Smooth muscle cell (in vitro differentiated cells): ENCODE measurements at regions not wholly inside any gene's neighbourhood (a gene's known extent, or its start where the extent isn't known, plus 50 kb on each side); places are given as distances from the start of the nearest gene placed in this dataset.

ENCODE experiments used
- DNase-seq: peaks from one replicate; lab custom pipeline; 2025; ENCODE audit not compliant: unreplicated experiment; lab: John Stamatoyannopoulos, UW
- H2AFZ ChIP-seq: fragments of 200-600 bp; sonication (generic); 2 replicates; pipeline ENCODE4 v1.6.0; 2016; ENCODE audit warnings: antibody characterized with exemption, low read depth, mild to moderate bottlenecking
- H3F3A ChIP-seq: fragments of 200-600 bp; sonication (generic); 2 replicates; pipeline ENCODE4 v1.6.0; 2017; ENCODE audit warnings: antibody characterized with exemption, low read depth
- H3K27ac ChIP-seq: fragments of 200-600 bp; sonication (generic); 2 replicates; pipeline ENCODE4 v1.5.1; 2016; ENCODE audit warnings: low read depth, mild to moderate bottlenecking
- H3K27me3 ChIP-seq: fragments of 200-600 bp; sonication (generic); 2 replicates; pipeline ENCODE4 v1.6.1; 2016; ENCODE audit warnings: low read depth, mild to moderate bottlenecking
- H3K36me3 ChIP-seq: fragments of 200-600 bp; sonication (generic); 2 replicates; pipeline ENCODE4 v1.5.1; 2016; ENCODE audit warnings: low read depth
- H3K4me1 ChIP-seq: fragments of 200-600 bp; sonication (generic); 2 replicates; pipeline ENCODE4 v1.5.1; 2016; ENCODE audit warnings: low read depth
- H3K4me2 ChIP-seq: fragments of 200-600 bp; sonication (generic); 2 replicates; pipeline ENCODE4 v1.6.0; 2016; ENCODE audit warnings: mild to moderate bottlenecking
- H3K4me3 ChIP-seq: fragments of 200-600 bp; sonication (generic); 2 replicates; pipeline ENCODE4 v1.5.1; 2016; ENCODE audit warnings: mild to moderate bottlenecking
- H3K79me2 ChIP-seq: fragments of 200-600 bp; sonication (generic); 2 replicates; pipeline ENCODE4 v1.6.0; 2016; ENCODE audit warnings: low read depth, mild to moderate bottlenecking
- H3K9ac ChIP-seq: fragments of 200-600 bp; sonication (generic); 2 replicates; pipeline ENCODE4 v1.6.0; 2016; ENCODE audit warnings: low read depth
- H3K9me3 ChIP-seq: fragments of 200-600 bp; sonication (generic); replicated peaks from 2 replicates; pipeline ENCODE4 v1.5.1; 2016; ENCODE audit warnings: low read depth
- H4K20me1 ChIP-seq: fragments of 200-600 bp; sonication (generic); 2 replicates; pipeline ENCODE4 v1.6.0; 2016; ENCODE audit warnings: low read depth
- WGBS: methylation state at CpG from one replicate; pipeline ENCODE4 v1.1.7; 2016; ENCODE audit warnings: low lambda C conversion rate; 5-methylcytosine and 5-hydroxymethylcytosine counted together
- TF ChIP-seq, protein P1 (sequence below): fragments of 200-600 bp; sonication (generic); IDR thresholded peaks from 2 replicates; pipeline ENCODE4 v1.5.1; 2017; ENCODE audit warnings: borderline replicate concordance, mild to moderate bottlenecking, antibody characterized with exemption; ENCODE audit not compliant: insufficient read depth, poor library complexity, severe bottlenecking

DNA sequence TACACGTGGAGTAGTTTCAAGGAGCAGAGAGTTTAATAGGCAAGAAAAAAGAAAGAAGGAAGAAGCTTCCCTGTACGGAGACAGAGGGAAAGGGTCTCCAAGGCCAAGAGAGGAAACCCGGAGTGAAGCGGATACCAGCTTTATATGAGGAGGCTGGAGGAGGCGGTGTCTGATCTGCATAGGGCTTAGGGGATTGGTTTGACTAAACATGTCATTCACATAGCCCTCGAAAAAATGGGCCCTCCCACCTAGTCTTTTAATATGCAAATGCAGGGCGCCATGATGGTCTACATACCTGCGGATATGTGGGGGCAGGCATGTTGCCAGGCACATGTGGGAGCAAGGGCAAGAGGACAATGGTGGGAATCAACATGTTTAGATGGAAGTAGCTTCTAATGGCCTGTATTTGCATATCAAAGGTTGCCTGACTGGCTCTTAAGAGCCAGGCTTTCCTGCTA lies 103.1 kb upstream of the UGT8 start:
- H3K9ac ChIP-seq: no peak overlapping the region
- no peak overlapping the region for H2AFZ ChIP-seq
- H3K79me2 ChIP-seq: no peaks in the 10 kb centered on the region
- DNase-seq: no peak
- 34% methylated on average over 7 of the region's 8 CpGs for WGBS
- TF ChIP-seq, protein P1, sequence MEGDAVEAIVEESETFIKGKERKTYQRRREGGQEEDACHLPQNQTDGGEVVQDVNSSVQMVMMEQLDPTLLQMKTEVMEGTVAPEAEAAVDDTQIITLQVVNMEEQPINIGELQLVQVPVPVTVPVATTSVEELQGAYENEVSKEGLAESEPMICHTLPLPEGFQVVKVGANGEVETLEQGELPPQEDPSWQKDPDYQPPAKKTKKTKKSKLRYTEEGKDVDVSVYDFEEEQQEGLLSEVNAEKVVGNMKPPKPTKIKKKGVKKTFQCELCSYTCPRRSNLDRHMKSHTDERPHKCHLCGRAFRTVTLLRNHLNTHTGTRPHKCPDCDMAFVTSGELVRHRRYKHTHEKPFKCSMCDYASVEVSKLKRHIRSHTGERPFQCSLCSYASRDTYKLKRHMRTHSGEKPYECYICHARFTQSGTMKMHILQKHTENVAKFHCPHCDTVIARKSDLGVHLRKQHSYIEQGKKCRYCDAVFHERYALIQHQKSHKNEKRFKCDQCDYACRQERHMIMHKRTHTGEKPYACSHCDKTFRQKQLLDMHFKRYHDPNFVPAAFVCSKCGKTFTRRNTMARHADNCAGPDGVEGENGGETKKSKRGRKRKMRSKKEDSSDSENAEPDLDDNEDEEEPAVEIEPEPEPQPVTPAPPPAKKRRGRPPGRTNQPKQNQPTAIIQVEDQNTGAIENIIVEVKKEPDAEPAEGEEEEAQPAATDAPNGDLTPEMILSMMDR: no peak
- no peak overlapping the region for H3K4me2 ChIP-seq
- H3K4me1 ChIP-seq: no peaks in the 10 kb centered on the region
- no peaks in the 10 kb centered on the region for H3K27me3 ChIP-seq
- H3K27ac ChIP-seq: no peak overlapping the region
- H4K20me1 ChIP-seq: no peaks in the 10 kb centered on the region
- H3F3A ChIP-seq: no peaks in the 10 kb centered on the region
- H3K4me3 ChIP-seq: no peak overlapping the region
- H3K9me3 ChIP-seq: no peaks in the 10 kb centered on the region
- H3K36me3 ChIP-seq: no peaks in the 10 kb centered on the region

DNA sequence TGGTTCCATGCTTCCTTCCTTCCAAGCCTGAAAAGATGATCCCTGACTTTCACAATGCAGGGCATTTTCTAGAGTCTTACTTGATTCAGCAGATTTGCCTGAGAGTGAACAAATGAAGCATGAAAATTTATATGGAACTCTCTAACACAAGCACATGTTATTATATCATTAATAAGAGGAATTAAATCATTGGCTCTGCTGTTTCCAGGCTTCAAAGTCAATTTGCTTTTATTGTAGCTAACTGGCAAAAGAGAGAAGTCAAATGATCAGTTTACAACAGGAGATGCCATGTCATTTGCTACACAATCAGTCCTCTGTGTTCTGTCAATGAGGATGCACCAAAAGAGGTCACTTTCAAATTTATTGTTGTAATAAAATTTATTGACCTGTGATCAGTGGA lies 101.5 kb upstream of the UGT8 start:
- Histone ChIP-seq H3K36me3 (no peaks in the 10 kb centered on the region), H3K79me2 (no peaks in the 10 kb centered on the region), H3K27ac (no peak overlapping the region), H3K4me1 (no peaks in the 10 kb centered on the region), H3K4me2 (no peak overlapping the region), H2AFZ (no peak overlapping the region), H3K27me3 (no peaks in the 10 kb centered on the region), H4K20me1 (no peaks in the 10 kb centered on the region), H3F3A (no peaks in the 10 kb centered on the region), H3K9ac (no peak overlapping the region), H3K4me3 (no peak overlapping the region), H3K9me3 (no peaks in the 10 kb centered on the region)
- no peak for DNase-seq
- TF ChIP-seq, protein P1: no peak

DNA sequence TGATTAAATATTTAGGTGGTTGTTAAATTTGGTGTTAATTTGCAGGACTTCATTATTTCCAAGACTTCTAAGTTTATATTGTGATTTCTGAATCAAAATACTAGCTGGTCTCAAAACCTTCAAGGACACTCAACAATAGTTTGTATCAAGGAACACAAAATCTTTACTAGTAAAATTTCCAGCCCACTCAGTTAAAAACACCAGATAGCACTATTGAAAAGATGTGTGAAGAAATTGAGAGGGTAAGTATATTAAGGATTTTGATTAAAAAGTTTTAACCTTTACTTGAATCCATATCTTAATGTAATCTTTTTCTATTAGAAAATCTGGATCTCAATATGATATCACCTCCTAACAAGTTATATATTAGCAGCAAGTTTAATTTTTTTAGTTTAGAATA lies 89.3 kb upstream of the UGT8 start:
- DNase-seq: no peak
- Histone ChIP-seq H3K4me1 (no peaks in the 10 kb centered on the region), H3F3A (no peaks in the 10 kb centered on the region), H3K9ac (no peak overlapping the region), H3K4me3 (no peak overlapping the region), H4K20me1 (no peaks in the 10 kb centered on the region), H3K79me2 (no peaks in the 10 kb centered on the region), H3K27ac (no peak overlapping the region), H3K9me3 (no peaks in the 10 kb centered on the region), H3K36me3 (no peaks in the 10 kb centered on the region), H3K4me2 (no peak overlapping the region), H2AFZ (no peak overlapping the region), H3K27me3 (no peaks in the 10 kb centered on the region)
- TF ChIP-seq, protein P1: no peak

DNA sequence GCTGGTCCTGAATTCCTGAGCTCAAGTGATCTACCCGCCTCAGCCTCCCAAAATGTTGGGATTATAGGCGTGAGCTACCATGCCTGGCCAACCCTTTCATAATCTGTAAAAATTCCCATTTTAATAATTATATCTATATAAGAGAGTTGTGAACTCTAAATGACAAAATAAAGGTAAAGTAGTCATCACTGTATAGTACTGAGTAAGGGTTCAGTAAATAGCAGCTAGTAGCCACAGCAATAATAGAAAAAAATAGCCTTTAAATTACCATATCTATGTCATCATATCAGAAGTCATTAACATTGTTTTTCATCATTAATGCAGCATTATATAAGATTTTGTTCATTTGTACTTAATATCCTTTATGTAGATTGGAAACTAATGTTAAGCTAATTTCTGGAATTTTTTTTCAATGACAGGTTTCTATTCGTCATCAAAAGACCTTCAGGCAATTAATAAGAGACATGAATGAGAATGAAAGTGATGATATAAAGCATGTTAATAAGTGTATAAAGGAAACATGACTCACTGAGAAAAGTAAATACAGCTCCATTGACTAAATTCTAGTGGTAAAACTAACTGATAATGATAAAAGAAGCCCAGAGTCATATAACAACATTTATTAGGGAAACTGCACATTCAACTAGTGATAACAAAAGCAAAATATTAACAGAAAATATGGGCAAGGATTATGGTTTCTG lies 85.9 kb upstream of the UGT8 start:
- Histone ChIP-seq H3K9me3 (no peaks in the 10 kb centered on the region), H3F3A (no peaks in the 10 kb centered on the region), H3K27me3 (no peaks in the 10 kb centered on the region), H4K20me1 (no peaks in the 10 kb centered on the region), H2AFZ (no peak overlapping the region), H3K4me1 (no peaks in the 10 kb centered on the region), H3K9ac (no peak overlapping the region), H3K4me2 (no peak overlapping the region), H3K79me2 (no peaks in the 10 kb centered on the region), H3K27ac (no peak overlapping the region), H3K36me3 (no peaks in the 10 kb centered on the region), H3K4me3 (no peak overlapping the region)
- TF ChIP-seq, protein P1: no peak
- DNase-seq: no peak
- 89% methylated on average over 3 of the region's 3 CpGs for WGBS
